Keratinocyte (primary cell): ENCODE measurements at regions not wholly inside any gene's neighbourhood (a gene's known extent, or its start where the extent isn't known, plus 50 kb on each side); places are given as distances from the start of the nearest gene placed in this dataset.

Experiments
- DNase-seq: peaks from one replicate; pipeline ENCODE4 v3.0.0-alpha.2; 2011; ENCODE audit warnings: low read depth, missing footprints, low spot score
- FAIRE-seq: peaks from 2 replicates; lab custom pipeline; 2011; peaks lifted over from hg19 to GRCh38; lab: Jason Lieb, UNC
- H2AFZ ChIP-seq: 2 replicates; pipeline ENCODE4 v1.6.0; 2012; ENCODE audit warnings: low read length, control low read depth, inconsistent platforms; ENCODE audit not compliant: control insufficient read depth
- H3K27ac ChIP-seq: 2 replicates; pipeline ENCODE4 v1.5.1; 2011; ENCODE audit warnings: low read length; ENCODE audit not compliant: control insufficient read depth, insufficient read depth
- H3K27me3 ChIP-seq: 3 replicates; pipeline ENCODE4 v1.6.0; 2011; ENCODE audit warnings: low read length; ENCODE audit not compliant: control insufficient read depth, insufficient read depth; ENCODE audit errors: extremely low read depth
- H3K36me3 ChIP-seq, 2 experiments: 2 replicates in 1 of 2; 3 replicates in 1 of 2; pipeline ENCODE4 v1.5.1; 2011; ENCODE audit warnings: low read length in 2 of 2, mild to moderate bottlenecking in 1 of 2; ENCODE audit not compliant: control insufficient read depth in 2 of 2, insufficient read depth in 2 of 2; ENCODE audit errors: extremely low read depth in 1 of 2
- H3K4me1 ChIP-seq: 3 replicates; pipeline ENCODE4 v1.5.1; 2011; ENCODE audit warnings: low read length; ENCODE audit not compliant: control insufficient read depth, insufficient read depth; ENCODE audit errors: extremely low read depth
- H3K4me2 ChIP-seq: 3 replicates; pipeline ENCODE4 v1.6.0; 2011; ENCODE audit warnings: low read depth, low read length; ENCODE audit not compliant: control insufficient read depth, insufficient read depth; ENCODE audit errors: extremely low read depth
- H3K4me3 ChIP-seq, 3 experiments: fragments of 200-600 bp in 1 of 3; sonication (generic) in 1 of 3; 2 replicates in 2 of 3; 3 replicates in 1 of 3; pipeline ENCODE4 v1.5.1; 2011 to 2016; ENCODE audit warnings: low read length in 3 of 3, mild to moderate bottlenecking in 3 of 3, control low read depth in 2 of 3, inconsistent platforms in 1 of 3, low read depth in 1 of 3, mixed read lengths in 1 of 3, mixed run types in 1 of 3, moderate library complexity in 1 of 3; ENCODE audit not compliant: control insufficient read depth in 2 of 3, insufficient read depth in 2 of 3; ENCODE audit errors: extremely low read depth in 1 of 3
- H3K79me2 ChIP-seq: 2 replicates; pipeline ENCODE4 v1.6.0; 2012; ENCODE audit warnings: low read length; ENCODE audit not compliant: control insufficient read depth, insufficient read depth
- H3K9ac ChIP-seq: 3 replicates; pipeline ENCODE4 v1.6.0; 2011; ENCODE audit warnings: low read length; ENCODE audit not compliant: control insufficient read depth, insufficient read depth; ENCODE audit errors: extremely low read depth
- H3K9me1 ChIP-seq: 3 replicates; pipeline ENCODE4 v1.6.0; 2011; ENCODE audit warnings: low read length; ENCODE audit not compliant: control insufficient read depth, insufficient read depth; ENCODE audit errors: extremely low read depth
- H3K9me3 ChIP-seq: 2 replicates; pipeline ENCODE4 v1.5.1; 2012; ENCODE audit warnings: low read depth, low read length; ENCODE audit not compliant: control insufficient read depth
- H4K20me1 ChIP-seq: 3 replicates; pipeline ENCODE4 v1.6.0; 2011; ENCODE audit warnings: low read length; ENCODE audit not compliant: control insufficient read depth, insufficient read depth; ENCODE audit errors: extremely low read depth
- EZH2 ChIP-seq: IDR thresholded peaks from one replicate; pipeline ENCODE4 v1.6.1; 2012; ENCODE audit warnings: inconsistent platforms, mild to moderate bottlenecking, low read length, moderate library complexity
- dilution Hi-C: fragments of 300-500 bp; cut with MboI; formaldehyde crosslinking; loops from one replicate; pipeline ENCODE4 v1.7.0; 2020; ENCODE audit warnings: low sequenced_read_pairs; ENCODE audit not compliant: extremely low pct_ligation_motif_present
- TF ChIP-seq, protein P1 (sequence below), 3 experiments: IDR thresholded peaks in 1 of 3; conservative IDR thresholded peaks in 1 of 3; optimal IDR thresholded peaks in 1 of 3; 2 replicates in 2 of 3; 3 replicates in 1 of 3; pipeline versions ENCODE3 to v1.5.1; 2011; ENCODE audit warnings: low read length in 3 of 3, mild to moderate bottlenecking in 3 of 3, moderate library complexity in 2 of 3, control low read depth in 1 of 3, inconsistent platforms in 1 of 3; ENCODE audit not compliant: insufficient read depth in 2 of 3; ENCODE audit errors: extremely low read depth in 1 of 3

DNA sequence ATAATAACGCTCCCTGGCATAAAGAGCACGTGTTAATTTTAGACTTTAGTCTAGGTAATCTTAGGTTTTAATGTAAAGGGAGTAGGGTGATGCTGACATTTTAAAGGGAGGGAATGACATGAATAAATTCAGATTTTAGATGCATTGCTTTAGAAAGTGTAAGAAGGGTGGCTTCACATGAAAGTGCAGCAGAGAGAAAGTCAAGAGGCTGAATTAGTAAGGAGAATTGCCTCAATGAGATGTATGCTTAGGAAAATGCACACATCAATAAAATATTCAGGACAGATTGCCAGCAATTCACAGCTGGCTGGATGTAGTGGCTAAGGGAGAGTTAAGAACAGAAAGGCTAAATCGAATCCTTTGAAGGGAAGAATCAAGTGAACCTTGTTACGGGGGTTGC lies 165.5 kb upstream of the CDH19 start:
- no peak for TF ChIP-seq EZH2
- TF ChIP-seq, protein P1, sequence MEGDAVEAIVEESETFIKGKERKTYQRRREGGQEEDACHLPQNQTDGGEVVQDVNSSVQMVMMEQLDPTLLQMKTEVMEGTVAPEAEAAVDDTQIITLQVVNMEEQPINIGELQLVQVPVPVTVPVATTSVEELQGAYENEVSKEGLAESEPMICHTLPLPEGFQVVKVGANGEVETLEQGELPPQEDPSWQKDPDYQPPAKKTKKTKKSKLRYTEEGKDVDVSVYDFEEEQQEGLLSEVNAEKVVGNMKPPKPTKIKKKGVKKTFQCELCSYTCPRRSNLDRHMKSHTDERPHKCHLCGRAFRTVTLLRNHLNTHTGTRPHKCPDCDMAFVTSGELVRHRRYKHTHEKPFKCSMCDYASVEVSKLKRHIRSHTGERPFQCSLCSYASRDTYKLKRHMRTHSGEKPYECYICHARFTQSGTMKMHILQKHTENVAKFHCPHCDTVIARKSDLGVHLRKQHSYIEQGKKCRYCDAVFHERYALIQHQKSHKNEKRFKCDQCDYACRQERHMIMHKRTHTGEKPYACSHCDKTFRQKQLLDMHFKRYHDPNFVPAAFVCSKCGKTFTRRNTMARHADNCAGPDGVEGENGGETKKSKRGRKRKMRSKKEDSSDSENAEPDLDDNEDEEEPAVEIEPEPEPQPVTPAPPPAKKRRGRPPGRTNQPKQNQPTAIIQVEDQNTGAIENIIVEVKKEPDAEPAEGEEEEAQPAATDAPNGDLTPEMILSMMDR (optimal IDR thresholded peaks at IDR 0.05 in 1 of 3, IDR thresholded peaks at IDR 0.05 in 1 of 3, conservative IDR thresholded peaks at IDR 0.05 in 1 of 3; ENCODE audit: extremely low read depth in 1 of 3, insufficient read depth in 2 of 3, low read length in 3 of 3) = no peak
- Histone ChIP-seq H3K27me3 (no peaks in the 10 kb centered on the region), H3K9me1 (no peaks in the 10 kb centered on the region), H3K27ac (no peak overlapping the region), H4K20me1 (no peaks in the 10 kb centered on the region), H3K36me3 (no peaks in the 10 kb centered on the region), H3K4me1 (no peaks in the 10 kb centered on the region), H3K79me2 (no peaks in the 10 kb centered on the region), H2AFZ (no peak overlapping the region), H3K4me3 (no peak overlapping the region), H3K4me2 (no peak overlapping the region), H3K9me3 (no peaks in the 10 kb centered on the region), H3K9ac (no peak overlapping the region)
- FAIRE-seq (no peak), DNase-seq (no peak)
- dilution Hi-C loops = no loop called here

DNA sequence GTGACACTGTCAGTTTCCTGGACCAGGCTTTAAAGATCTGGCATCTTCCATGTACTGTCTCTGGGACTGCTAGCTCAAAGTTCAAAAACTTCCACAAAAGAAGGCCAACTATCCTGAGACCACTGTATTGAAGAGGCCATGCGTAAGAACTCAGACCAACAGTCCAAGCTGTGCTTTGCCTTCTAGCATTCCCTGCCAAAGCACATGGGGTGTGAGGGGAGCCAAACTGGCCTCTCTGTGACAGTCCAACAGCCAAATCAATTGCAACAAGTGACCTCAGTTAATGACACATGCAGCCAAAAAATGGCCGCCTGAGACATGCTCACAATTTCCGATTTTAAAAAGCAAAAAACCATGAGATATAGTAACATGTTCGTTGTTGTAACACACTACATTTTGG lies 160.3 kb upstream of the CDH19 start:
- H3K27ac ChIP-seq = no peak overlapping the region
- no peaks in the 10 kb centered on the region for H3K9me1 ChIP-seq
- DNase-seq (no peak), FAIRE-seq (no peak)
- dilution Hi-C loops = no loop called here
- H3K36me3 ChIP-seq = no peaks in the 10 kb centered on the region
- TF ChIP-seq, protein P1 (optimal IDR thresholded peaks at IDR 0.05 in 1 of 3, IDR thresholded peaks at IDR 0.05 in 1 of 3, conservative IDR thresholded peaks at IDR 0.05 in 1 of 3; ENCODE audit: extremely low read depth in 1 of 3, insufficient read depth in 2 of 3, low read length in 3 of 3) = no peak
- no peak for TF ChIP-seq EZH2
- no peaks in the 10 kb centered on the region for H3K27me3 ChIP-seq
- no peaks in the 10 kb centered on the region for H3K4me1 ChIP-seq
- H3K79me2 ChIP-seq = no peaks in the 10 kb centered on the region
- H3K4me2 ChIP-seq = no peak overlapping the region
- no peaks in the 10 kb centered on the region for H4K20me1 ChIP-seq
- no peak overlapping the region for H3K9ac ChIP-seq
- H2AFZ ChIP-seq = no peak overlapping the region
- H3K4me3 ChIP-seq = no peak overlapping the region
- H3K9me3 ChIP-seq = peaks cover 2% of the 10 kb centered on the region
